ENCODE measurements at regions not wholly inside any gene's neighbourhood (a gene's known extent, or its start where the extent isn't known, plus 50 kb on each side); places are given as distances from the start of the nearest gene placed in this dataset.

DNA sequence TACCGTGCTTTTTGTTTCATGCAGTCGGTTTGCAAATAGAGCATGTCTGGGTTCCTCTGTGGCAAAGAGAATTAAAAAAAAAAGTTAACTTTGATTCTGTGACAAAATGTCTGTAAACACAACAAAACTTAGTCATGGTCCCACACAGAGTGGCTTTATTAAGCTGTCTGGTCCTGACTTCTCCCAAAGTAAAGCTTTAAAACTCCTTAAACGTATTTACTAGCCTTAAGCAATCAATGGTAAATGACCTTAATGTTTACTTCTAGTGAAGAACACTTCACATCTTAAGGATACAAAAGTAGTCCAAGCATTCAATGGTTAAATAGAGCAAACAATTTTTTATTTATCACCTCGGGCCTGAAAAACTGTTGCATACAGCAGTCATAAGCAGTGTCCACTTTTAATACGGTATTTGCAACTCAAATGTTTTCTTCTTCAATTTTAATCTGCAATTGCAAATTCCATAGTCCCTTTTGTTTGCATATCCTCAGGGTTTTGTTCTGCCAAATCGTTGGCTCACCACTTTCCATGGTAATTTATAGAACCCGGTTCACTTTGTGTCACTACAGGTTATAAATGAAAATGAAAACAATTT is 453.0 kb upstream of the MIS18BP1 start:
- H3K4me1 ChIP-seq (ENCODE audit: control insufficient read depth in 4 of 4, insufficient read depth in 4 of 4, low read length in 3 of 4), result no peaks in the 10 kb centered on the region
- no peak for TF ChIP-seq FOXA2 (IDR thresholded peaks at IDR 0.05)
- no peak for TF ChIP-seq GABPA (IDR thresholded peaks at IDR 0.05 in 1 of 2, conservative IDR thresholded peaks at IDR 0.05 in 1 of 2)
- no peak for TF ChIP-seq SP1 (IDR thresholded peaks at IDR 0.05)
- TF ChIP-seq HNF4A (conservative IDR thresholded peaks at IDR 0.05), result no peak
- TF ChIP-seq ZBTB33 (IDR thresholded peaks at IDR 0.05), result no peak
- TF ChIP-seq HNF4G (IDR thresholded peaks at IDR 0.05), result no peak
- no peak for TF ChIP-seq EGR1 (IDR thresholded peaks at IDR 0.05; ENCODE audit: low read depth in 2 of 2)
- no peak for TF ChIP-seq YY1 (IDR thresholded peaks at IDR 0.05)
- TF ChIP-seq RXRA (IDR thresholded peaks at IDR 0.05), result no peak
- no peak for TF ChIP-seq ATF3 (IDR thresholded peaks at IDR 0.05)
- no peak for TF ChIP-seq RAD21 (IDR thresholded peaks at IDR 0.05)
- no peak overlapping the region for H3K4me3 ChIP-seq (ENCODE audit: low read depth in 1 of 3, low read length in 3 of 3)
- H3K9me3 ChIP-seq (ENCODE audit: control insufficient read depth in 4 of 4, low read length in 3 of 4), result no peaks in the 10 kb centered on the region
- WGBS, result 41% methylated on average over 7 of the region's 7 CpGs
- H3K9ac ChIP-seq (ENCODE audit: low read depth in 1 of 2, low read length in 2 of 2), result no peak overlapping the region
- no peaks in the 10 kb centered on the region for H3K27me3 ChIP-seq (ENCODE audit: control insufficient read depth in 4 of 4, insufficient read depth in 4 of 4, low read length in 3 of 4)
- no peak overlapping the region for H3K27ac ChIP-seq (ENCODE audit: low read depth in 1 of 2, low read length in 2 of 2)
- DNase-seq (ENCODE audit: low spot score), result no peak
- H3K36me3 ChIP-seq (ENCODE audit: control insufficient read depth in 4 of 4, insufficient read depth in 3 of 4, low read depth in 1 of 4, low read length in 3 of 4), result no peaks in the 10 kb centered on the region

- 60% methylated on average over 5 of the region's 5 CpGs for WGBS
- Histone ChIP-seq H3K4me1 (ENCODE audit: control insufficient read depth in 4 of 4, insufficient read depth in 4 of 4, low read length in 3 of 4) (no peaks in the 10 kb centered on the region), H3K36me3 (ENCODE audit: control insufficient read depth in 4 of 4, insufficient read depth in 3 of 4, low read depth in 1 of 4, low read length in 3 of 4) (no peaks in the 10 kb centered on the region), H3K9ac (ENCODE audit: low read depth in 1 of 2, low read length in 2 of 2) (no peak overlapping the region), H3K27ac (ENCODE audit: low read depth in 1 of 2, low read length in 2 of 2) (no peak overlapping the region), H3K27me3 (ENCODE audit: control insufficient read depth in 4 of 4, insufficient read depth in 4 of 4, low read length in 3 of 4) (peaks cover 0 to 3% (median 0%) of the 10 kb centered on the region in 4 donors), H3K9me3 (ENCODE audit: control insufficient read depth in 4 of 4, low read length in 3 of 4) (no peaks in the 10 kb centered on the region), H3K4me3 (ENCODE audit: low read depth in 1 of 3, low read length in 3 of 3) (no peak overlapping the region)
- TF ChIP-seq RAD21 (IDR thresholded peaks at IDR 0.05), result no peak
- no peak for TF ChIP-seq ZBTB33 (IDR thresholded peaks at IDR 0.05)
- TF ChIP-seq YY1 (IDR thresholded peaks at IDR 0.05), result no peak
- DNase-seq (ENCODE audit: low spot score), result no peak
Observed at GRCh38 chr14:45699471-45699870, 446.5 kb upstream of the MIS18BP1 start.

GRCh38 chr14:45698462-45699134 is 445.6 kb upstream of the MIS18BP1 start:
- Histone ChIP-seq H3K27me3 (ENCODE audit: control insufficient read depth in 4 of 4, insufficient read depth in 4 of 4, low read length in 3 of 4) (peaks cover 0 to 3% (median 0%) of the 10 kb centered on the region in 4 donors), H3K9ac (ENCODE audit: low read depth in 1 of 2, low read length in 2 of 2) (no peak overlapping the region), H3K27ac (ENCODE audit: low read depth in 1 of 2, low read length in 2 of 2) (no peak overlapping the region), H3K9me3 (ENCODE audit: control insufficient read depth in 4 of 4, low read length in 3 of 4) (no peaks in the 10 kb centered on the region), H3K36me3 (ENCODE audit: control insufficient read depth in 4 of 4, insufficient read depth in 3 of 4, low read depth in 1 of 4, low read length in 3 of 4) (no peaks in the 10 kb centered on the region), H3K4me1 (ENCODE audit: control insufficient read depth in 4 of 4, insufficient read depth in 4 of 4, low read length in 3 of 4) (no peaks in the 10 kb centered on the region), H3K4me3 (ENCODE audit: low read depth in 1 of 3, low read length in 3 of 3) (no peak overlapping the region)
- no peak for DNase-seq (ENCODE audit: low spot score)
- 40% methylated on average over 1 of the region's 1 CpG for WGBS
- TF ChIP-seq SP1 (IDR thresholded peaks at IDR 0.05) (no peak), JUND (IDR thresholded peaks at IDR 0.05) (no peak), ZBTB33 (IDR thresholded peaks at IDR 0.05) (no peak), ATF3 (IDR thresholded peaks at IDR 0.05) (no peak), FOXA2 (IDR thresholded peaks at IDR 0.05) (no peak), EGR1 (IDR thresholded peaks at IDR 0.05; ENCODE audit: low read depth in 2 of 2) (no peak), HNF4G (IDR thresholded peaks at IDR 0.05) (no peak), FOXA1 (IDR thresholded peaks at IDR 0.05) (no peak)

Data from liver (tissue), 7 donors.